Left lung (tissue), 4 donors: ENCODE measurements at regions not wholly inside any gene's neighbourhood (a gene's known extent, or its start where the extent isn't known, plus 50 kb on each side); places are given as distances from the start of the nearest gene placed in this dataset.

Experiments
- ATAC-seq: fragments of 200-7000 bp; cut with Tn5 transposase; one replicate; pipeline ENCODE4 v1.9.1; 2020; ENCODE audit warnings: moderate library complexity
- DNase-seq, 4 donors: peaks; one replicate each; pipeline ENCODE4 v3.0.0-alpha.2; 2013 to 2020
- H3K27ac ChIP-seq, 2 donors: fragments of 200-600 bp; sonication (generic) in 1 of 2; one replicate each; pipeline versions ENCODE4 v1.5.0 to v1.8.0; 2020 to 2021
- H3K27me3 ChIP-seq, 2 donors: fragments of 200-600 bp; sonication (generic) in 1 of 2; one replicate each; pipeline versions ENCODE4 v1.5.0 to v1.8.0; 2020 to 2021
- H3K36me3 ChIP-seq, 2 donors: fragments of 200-600 bp; sonication (generic) in 1 of 2; one replicate each; pipeline versions ENCODE4 v1.5.0 to v1.8.0; 2020 to 2021
- H3K4me1 ChIP-seq, 2 donors: fragments of 200-600 bp; one replicate each; pipeline ENCODE4 v1.8.0; 2021
- H3K4me3 ChIP-seq, 2 donors: fragments of 200-600 bp; sonication (generic) in 1 of 2; one replicate each; pipeline versions ENCODE4 v1.5.0 to v1.8.0; 2020 to 2021; ENCODE audit warnings: mild to moderate bottlenecking in 1 of 2
- H3K9me3 ChIP-seq, 2 donors: fragments of 200-600 bp; sonication (generic) in 1 of 2; one replicate each; pipeline versions ENCODE4 v1.5.0 to v1.8.0; 2020 to 2021
- intact Hi-C, 2 donors: fragments of 100-400 bp; cut with DNase I; formaldehyde crosslinking; loops; one replicate each; pipeline versions ENCODE4 v1.11.2 to v1.14.2; 2022
- TF ChIP-seq, protein P1 (sequence below), 2 donors: fragments of 200-600 bp; sonication (generic) in 1 of 2; IDR thresholded peaks; one replicate each; pipeline versions ENCODE4 v1.5.0 to v1.8.0; 2021; ENCODE audit warnings: antibody characterized with exemption in 2 of 2
- donor health status: DM: no; HTN: yes; CAD: no.
- donor health status: DM: no; HTN: no; CAD: no.

- TF ChIP-seq, protein P1, sequence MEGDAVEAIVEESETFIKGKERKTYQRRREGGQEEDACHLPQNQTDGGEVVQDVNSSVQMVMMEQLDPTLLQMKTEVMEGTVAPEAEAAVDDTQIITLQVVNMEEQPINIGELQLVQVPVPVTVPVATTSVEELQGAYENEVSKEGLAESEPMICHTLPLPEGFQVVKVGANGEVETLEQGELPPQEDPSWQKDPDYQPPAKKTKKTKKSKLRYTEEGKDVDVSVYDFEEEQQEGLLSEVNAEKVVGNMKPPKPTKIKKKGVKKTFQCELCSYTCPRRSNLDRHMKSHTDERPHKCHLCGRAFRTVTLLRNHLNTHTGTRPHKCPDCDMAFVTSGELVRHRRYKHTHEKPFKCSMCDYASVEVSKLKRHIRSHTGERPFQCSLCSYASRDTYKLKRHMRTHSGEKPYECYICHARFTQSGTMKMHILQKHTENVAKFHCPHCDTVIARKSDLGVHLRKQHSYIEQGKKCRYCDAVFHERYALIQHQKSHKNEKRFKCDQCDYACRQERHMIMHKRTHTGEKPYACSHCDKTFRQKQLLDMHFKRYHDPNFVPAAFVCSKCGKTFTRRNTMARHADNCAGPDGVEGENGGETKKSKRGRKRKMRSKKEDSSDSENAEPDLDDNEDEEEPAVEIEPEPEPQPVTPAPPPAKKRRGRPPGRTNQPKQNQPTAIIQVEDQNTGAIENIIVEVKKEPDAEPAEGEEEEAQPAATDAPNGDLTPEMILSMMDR (IDR thresholded peaks at IDR 0.05) = no peak
- Histone ChIP-seq H3K27ac (no peak overlapping the region), H3K9me3 (no peaks in the 10 kb centered on the region), H3K4me3 (no peak overlapping the region), H3K4me1 (no peaks in the 10 kb centered on the region), H3K36me3 (no peaks in the 10 kb centered on the region), H3K27me3 (no peaks in the 10 kb centered on the region)
- intact Hi-C loops = no loop called here
- no peak for DNase-seq
- ATAC-seq = no peak
Observed at GRCh38 chrX:149097786-149098185, 407.3 kb downstream of the IDS start.

DNA sequence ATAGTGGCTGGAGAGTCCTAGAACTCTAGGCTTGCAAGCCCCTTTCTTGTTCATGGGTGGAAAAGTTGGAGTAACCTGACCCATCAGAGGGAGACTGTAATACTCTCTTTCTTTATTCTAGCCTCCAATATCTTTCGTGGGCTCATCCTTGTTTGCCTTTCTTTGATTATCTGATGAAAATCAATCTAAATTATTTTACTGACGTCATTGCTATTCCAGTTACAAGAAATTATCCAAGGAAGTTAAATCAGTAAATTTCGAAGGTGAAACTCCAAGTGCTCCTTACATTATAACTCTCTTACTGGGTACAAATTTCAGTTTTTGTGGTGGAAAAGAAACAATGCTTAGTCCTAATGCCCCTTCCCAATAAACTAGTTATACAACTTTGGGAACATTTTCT, 412.9 kb downstream of the IDS start:
- Histone ChIP-seq H3K27me3 (no peaks in the 10 kb centered on the region), H3K9me3 (no peaks in the 10 kb centered on the region), H3K4me1 (no peaks in the 10 kb centered on the region), H3K4me3 (no peak overlapping the region), H3K36me3 (no peaks in the 10 kb centered on the region), H3K27ac (no peak overlapping the region)
- TF ChIP-seq, protein P1 (IDR thresholded peaks at IDR 0.05) = no peak
- DNase-seq = no peak
- intact Hi-C loops = no loop called here
- ATAC-seq = no peak

- H3K27ac ChIP-seq = no peak overlapping the region
- intact Hi-C loops = no loop called here
- no peaks in the 10 kb centered on the region for H3K9me3 ChIP-seq
- no peak overlapping the region for H3K4me3 ChIP-seq
- TF ChIP-seq, protein P1 (IDR thresholded peaks at IDR 0.05) = no peak
- no peaks in the 10 kb centered on the region for H3K36me3 ChIP-seq
- no peak for DNase-seq
- no peak for ATAC-seq
- H3K4me1 ChIP-seq = no peaks in the 10 kb centered on the region
- H3K27me3 ChIP-seq = no peaks in the 10 kb centered on the region
Observed at GRCh38 chrX:149079805-149080406, 425.2 kb downstream of the IDS start.

DNA sequence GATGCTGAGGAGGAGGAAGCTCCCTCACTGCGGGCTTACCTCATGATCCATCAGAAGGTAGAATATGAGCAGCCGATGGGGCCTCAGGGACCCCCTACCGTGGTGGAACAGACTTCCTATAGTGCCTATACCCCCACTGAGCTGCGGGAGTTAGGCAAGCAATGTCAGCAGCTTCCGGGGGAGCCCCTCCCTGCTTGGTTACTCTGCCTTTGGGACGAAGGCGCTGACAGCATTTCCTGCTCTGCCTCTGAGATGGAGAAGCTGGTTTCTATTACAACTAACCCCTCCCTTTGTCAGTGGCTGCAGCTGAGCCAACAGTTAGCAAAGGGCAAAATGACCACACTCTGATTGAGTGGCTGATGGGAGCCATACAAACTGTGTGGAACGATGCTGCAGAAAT, 430.7 kb downstream of the IDS start:
- Histone ChIP-seq H3K4me3 (no peak overlapping the region), H3K27ac (no peak overlapping the region), H3K36me3 (no peaks in the 10 kb centered on the region), H3K27me3 (no peaks in the 10 kb centered on the region), H3K9me3 (no peaks in the 10 kb centered on the region), H3K4me1 (no peaks in the 10 kb centered on the region)
- ATAC-seq (peak; percentile 56), DNase-seq (peak in 3 of 4 donors; percentile 14 to 65 (median 39))
- intact Hi-C loops = no loop called here
- TF ChIP-seq, protein P1 (IDR thresholded peaks at IDR 0.05) = no peak

- Histone ChIP-seq H3K4me1 (no peaks in the 10 kb centered on the region), H3K4me3 (no peak overlapping the region), H3K27ac (no peak overlapping the region), H3K27me3 (no peaks in the 10 kb centered on the region), H3K9me3 (no peaks in the 10 kb centered on the region), H3K36me3 (no peaks in the 10 kb centered on the region)
- TF ChIP-seq, protein P1 (IDR thresholded peaks at IDR 0.05) = no peak
- DNase-seq (no peak), ATAC-seq (no peak)
- intact Hi-C loops = no loop called here
Observed at GRCh38 chrX:149073479-149073878, 431.6 kb downstream of the IDS start.
